ENCODE measurements at regions not wholly inside any gene's neighbourhood (a gene's known extent, or its start where the extent isn't known, plus 50 kb on each side); places are given as distances from the start of the nearest gene placed in this dataset.

DNA sequence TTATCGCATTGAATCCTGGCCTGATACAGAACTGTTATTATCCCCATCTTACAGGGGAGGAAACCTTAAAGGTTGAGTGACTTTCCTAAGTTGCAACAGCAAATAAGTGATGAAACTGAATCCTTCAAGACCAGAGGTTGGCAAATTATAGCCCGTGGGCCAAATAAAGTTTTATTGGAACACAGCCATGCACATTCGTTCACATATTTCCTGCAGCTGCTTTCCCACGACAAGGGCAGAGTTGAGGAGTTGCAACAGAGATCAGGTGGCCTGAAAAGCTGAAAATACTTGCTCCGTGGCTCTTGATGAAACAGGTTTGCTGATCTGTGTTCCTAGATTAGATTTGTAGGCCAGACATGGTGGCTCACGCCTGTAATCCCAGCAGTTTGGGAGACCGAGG, 126.7 kb downstream of the PHETA1 start:
- DNase-seq (ENCODE audit: low read depth in 1 of 2, low spot score in 1 of 2): peak in 1 of 2 experiments; percentile 42
- H3K27me3 ChIP-seq (ENCODE audit: insufficient read depth, poor library complexity, severe bottlenecking): no peaks in the 10 kb centered on the region
- no peak overlapping the region for H3K4me3 ChIP-seq (replicated peaks; ENCODE audit: insufficient read depth, low read length)
- no peak overlapping the region for H3K27ac ChIP-seq (replicated peaks)
- TF ChIP-seq CTCF (IDR thresholded peaks at IDR 0.05; ENCODE audit: insufficient read depth, low read length) (no peak), GABPA (IDR thresholded peaks at IDR 0.05; ENCODE audit: low read depth) (no peak), POLR2AphosphoS5 (IDR thresholded peaks at IDR 0.05; ENCODE audit: low read depth) (no peak), SPI1 (IDR thresholded peaks at IDR 0.05; ENCODE audit: borderline replicate concordance, low read depth) (no peak)
- TF ChIP-seq, protein P1, sequence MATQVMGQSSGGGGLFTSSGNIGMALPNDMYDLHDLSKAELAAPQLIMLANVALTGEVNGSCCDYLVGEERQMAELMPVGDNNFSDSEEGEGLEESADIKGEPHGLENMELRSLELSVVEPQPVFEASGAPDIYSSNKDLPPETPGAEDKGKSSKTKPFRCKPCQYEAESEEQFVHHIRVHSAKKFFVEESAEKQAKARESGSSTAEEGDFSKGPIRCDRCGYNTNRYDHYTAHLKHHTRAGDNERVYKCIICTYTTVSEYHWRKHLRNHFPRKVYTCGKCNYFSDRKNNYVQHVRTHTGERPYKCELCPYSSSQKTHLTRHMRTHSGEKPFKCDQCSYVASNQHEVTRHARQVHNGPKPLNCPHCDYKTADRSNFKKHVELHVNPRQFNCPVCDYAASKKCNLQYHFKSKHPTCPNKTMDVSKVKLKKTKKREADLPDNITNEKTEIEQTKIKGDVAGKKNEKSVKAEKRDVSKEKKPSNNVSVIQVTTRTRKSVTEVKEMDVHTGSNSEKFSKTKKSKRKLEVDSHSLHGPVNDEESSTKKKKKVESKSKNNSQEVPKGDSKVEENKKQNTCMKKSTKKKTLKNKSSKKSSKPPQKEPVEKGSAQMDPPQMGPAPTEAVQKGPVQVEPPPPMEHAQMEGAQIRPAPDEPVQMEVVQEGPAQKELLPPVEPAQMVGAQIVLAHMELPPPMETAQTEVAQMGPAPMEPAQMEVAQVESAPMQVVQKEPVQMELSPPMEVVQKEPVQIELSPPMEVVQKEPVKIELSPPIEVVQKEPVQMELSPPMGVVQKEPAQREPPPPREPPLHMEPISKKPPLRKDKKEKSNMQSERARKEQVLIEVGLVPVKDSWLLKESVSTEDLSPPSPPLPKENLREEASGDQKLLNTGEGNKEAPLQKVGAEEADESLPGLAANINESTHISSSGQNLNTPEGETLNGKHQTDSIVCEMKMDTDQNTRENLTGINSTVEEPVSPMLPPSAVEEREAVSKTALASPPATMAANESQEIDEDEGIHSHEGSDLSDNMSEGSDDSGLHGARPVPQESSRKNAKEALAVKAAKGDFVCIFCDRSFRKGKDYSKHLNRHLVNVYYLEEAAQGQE (IDR thresholded peaks at IDR 0.05; ENCODE audit: insufficient replicate concordance, low read depth): no peak

DNA sequence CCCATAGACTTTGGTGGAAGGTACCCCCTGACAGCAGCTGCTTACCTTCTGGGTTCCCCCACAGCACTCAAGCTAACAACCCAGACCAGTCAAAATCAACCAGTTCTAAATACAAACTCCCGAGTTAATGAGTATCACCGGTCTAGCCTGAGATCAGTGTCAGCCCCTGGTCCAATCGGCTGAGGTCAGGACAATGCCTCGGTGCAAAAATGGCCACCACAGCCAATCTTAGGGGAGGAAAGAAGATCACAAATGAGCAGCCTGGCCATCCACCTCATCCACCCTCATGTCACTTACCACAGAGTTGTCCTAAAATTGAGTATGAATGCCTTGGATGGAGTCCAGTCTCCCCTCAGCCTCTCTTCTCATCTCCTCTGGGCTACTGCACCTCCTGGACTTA, 128.5 kb downstream of the PHETA1 start:
- Histone ChIP-seq H3K27me3 (ENCODE audit: insufficient read depth, poor library complexity, severe bottlenecking) (no peaks in the 10 kb centered on the region), H3K4me3 (replicated peaks; ENCODE audit: insufficient read depth, low read length) (no peak overlapping the region), H3K27ac (replicated peaks) (no peak overlapping the region)
- no peak for TF ChIP-seq POLR2AphosphoS5 (IDR thresholded peaks at IDR 0.05; ENCODE audit: low read depth)
- no peak for TF ChIP-seq CTCF (IDR thresholded peaks at IDR 0.05; ENCODE audit: insufficient read depth, low read length)
- TF ChIP-seq GABPA (IDR thresholded peaks at IDR 0.05; ENCODE audit: low read depth): no peak
- TF ChIP-seq, protein P1 (IDR thresholded peaks at IDR 0.05; ENCODE audit: insufficient replicate concordance, low read depth): no peak
- TF ChIP-seq SPI1 (IDR thresholded peaks at IDR 0.05; ENCODE audit: borderline replicate concordance, low read depth): no peak
- DNase-seq (ENCODE audit: low read depth in 1 of 2, low spot score in 1 of 2): no peak

- no peaks in the 10 kb centered on the region for H3K27me3 ChIP-seq (ENCODE audit: insufficient read depth, poor library complexity, severe bottlenecking)
- TF ChIP-seq, protein P1 (IDR thresholded peaks at IDR 0.05; ENCODE audit: insufficient replicate concordance, low read depth): no peak
- no peak for TF ChIP-seq SPI1 (IDR thresholded peaks at IDR 0.05; ENCODE audit: borderline replicate concordance, low read depth)
- TF ChIP-seq CTCF (IDR thresholded peaks at IDR 0.05; ENCODE audit: insufficient read depth, low read length): no peak
- TF ChIP-seq POLR2AphosphoS5 (IDR thresholded peaks at IDR 0.05; ENCODE audit: low read depth): no peak
- TF ChIP-seq GABPA (IDR thresholded peaks at IDR 0.05; ENCODE audit: low read depth): no peak
- DNase-seq (ENCODE audit: low read depth in 1 of 2, low spot score in 1 of 2): no peak
- H3K27ac ChIP-seq (replicated peaks): no peak overlapping the region
- no peak overlapping the region for H3K4me3 ChIP-seq (replicated peaks; ENCODE audit: insufficient read depth, low read length)
Measured at GRCh38 chr12:111239235-111239634, 129.7 kb downstream of the PHETA1 start.

Measured in HL-60 (cell line).